CD4-positive, alpha-beta T cell treated with Interleukin-15 for 1 hour (primary cell): ENCODE measurements at regions not wholly inside any gene's neighbourhood (a gene's known extent, or its start where the extent isn't known, plus 50 kb on each side); places are given as distances from the start of the nearest gene placed in this dataset.
A peak's percentile ranks its signal among the peaks of the same experiment; 100 is the strongest.
"Not testable (repeated sequence)": the region's sequence is repeated elsewhere in the genome, so short reads cannot be mapped to it uniquely, and the experiment has no call there.

Experiments used
- DNase-seq: peaks from one replicate; pipeline ENCODE4 v3.0.0-alpha.2; 2020

DNA sequence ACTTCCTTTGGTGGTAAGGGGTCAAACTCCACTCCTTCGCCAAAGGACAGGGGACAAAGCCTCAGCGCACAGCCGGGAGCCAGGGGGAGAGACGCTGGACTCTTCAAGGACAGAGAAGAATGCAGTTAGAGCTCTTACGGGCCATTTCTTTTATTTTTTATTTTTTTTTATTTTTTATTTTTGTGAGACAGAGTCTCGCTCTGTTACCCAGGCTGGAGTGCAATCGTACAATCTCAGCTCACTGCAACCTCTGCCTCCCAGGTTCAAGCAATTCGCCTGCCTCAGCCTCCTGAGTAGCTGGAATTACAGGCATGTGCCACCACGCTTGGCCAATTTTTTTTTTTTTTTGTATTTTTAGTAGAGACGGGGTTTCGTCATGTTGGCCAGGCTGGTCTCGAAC is 93.2 kb upstream of the RPH3AL start, which contains the start of gene RFLNB:
Gene RFLNB (minus strand): TSS at position 101 of the 400 bp plus-strand sequence.
- not testable (repeated sequence) for DNase-seq

DNA sequence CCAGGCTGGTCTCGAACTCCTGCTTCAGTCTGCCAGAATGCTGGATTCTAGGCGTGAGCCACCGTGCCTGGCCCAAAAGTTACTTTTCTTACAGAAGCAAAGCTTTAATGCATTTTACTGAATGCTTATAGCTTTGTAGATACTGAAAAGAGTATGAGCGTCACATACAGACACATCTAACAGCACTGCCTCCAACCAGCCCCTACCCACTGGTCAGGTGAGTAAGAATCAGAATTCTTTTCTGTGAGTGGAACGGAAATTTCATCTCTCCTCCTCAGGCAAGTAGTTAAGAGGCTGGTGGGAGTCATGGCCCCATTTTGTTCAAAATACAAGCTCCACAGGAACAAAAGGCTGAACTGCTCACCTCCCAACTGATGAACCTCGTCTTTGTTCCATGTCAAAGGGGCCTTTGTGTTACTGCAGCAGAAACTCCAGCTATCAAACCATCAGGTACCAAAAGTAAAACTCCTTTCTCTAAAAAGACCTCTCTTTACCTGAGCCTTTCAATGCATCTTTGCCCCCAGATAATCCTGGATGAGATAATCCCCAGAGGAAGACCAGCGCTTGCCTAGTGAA is 92.4 kb upstream of the RPH3AL start:
- DNase-seq = no peak

DNA sequence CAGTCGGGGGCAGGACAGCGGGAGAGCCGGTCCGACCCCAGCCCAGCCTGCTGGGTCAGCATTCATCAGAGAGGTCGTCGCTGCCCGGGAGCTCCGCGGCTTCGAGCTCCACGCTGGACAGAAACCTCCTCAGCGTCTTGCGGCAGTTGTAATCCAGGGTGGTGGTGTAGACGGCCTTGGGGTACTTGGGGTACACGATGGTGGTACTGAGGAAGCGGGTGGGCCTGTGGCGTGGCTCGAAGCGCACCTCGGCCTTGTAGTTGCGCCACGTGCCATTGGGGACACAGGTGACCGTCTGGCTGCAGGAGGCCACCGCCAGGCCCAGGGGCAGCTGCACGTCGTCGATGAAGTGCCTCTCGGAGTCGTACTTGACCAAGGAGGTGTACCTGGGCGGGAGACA is 90.5 kb upstream of the RPH3AL start:
- DNase-seq = no peak

DNA sequence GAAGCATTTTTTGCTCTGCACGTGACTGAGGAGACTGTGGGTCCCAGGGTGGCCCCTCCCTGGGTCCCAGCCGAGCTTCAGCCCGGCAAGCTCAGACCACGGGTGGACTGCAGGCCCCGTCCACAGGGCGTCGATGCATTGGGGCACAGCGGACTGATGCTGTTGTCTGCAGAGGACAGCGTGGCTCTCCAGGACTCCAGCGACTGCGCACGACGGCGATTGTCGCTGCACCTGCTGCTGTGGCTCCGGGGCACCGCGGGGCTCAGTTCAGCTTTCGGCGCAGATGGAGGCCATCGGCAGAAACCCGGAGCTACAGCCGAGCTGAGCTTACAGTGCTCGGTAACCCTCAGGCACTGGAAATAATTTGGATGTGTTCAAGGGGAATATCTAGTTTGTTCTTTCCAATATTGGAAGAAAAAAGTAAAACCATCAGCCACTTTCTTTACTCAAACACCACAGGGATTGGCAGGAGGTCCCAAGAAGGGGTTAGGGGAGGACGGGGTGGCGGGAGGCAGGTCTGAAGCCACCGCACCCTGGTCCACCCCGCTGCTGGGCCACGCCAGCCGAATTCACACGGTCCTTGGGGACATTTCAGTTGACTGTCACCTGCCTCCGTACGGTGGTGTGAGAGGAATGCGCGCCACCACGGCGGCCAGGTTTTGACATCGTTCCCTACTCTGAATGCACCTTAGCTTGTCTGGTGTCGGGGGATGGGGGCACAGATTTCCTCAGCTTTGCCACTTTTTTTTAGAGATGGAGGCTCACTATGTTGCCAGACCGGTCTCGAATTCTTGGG is 88.7 kb upstream of the RPH3AL start:
- no peak for DNase-seq

DNA sequence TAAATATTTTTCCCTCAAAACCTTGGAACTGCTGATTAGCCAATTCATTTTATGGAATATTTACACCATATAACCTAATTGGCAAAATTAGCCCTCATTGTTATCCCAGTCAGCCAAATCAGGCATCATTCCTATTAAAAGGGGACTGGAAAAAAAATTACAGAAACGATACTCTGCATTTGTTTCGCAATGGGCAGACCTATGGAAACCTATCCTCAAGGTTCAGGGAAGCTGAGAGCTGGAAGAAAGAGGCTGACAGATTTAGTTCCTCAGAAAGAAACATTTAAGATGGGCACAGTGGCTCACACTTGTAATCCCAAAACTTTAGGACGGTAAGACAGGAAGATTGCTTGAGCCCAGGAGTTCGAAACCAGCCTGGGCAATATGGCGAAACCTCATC is 85.6 kb upstream of the RPH3AL start:
- no peak for DNase-seq

DNA sequence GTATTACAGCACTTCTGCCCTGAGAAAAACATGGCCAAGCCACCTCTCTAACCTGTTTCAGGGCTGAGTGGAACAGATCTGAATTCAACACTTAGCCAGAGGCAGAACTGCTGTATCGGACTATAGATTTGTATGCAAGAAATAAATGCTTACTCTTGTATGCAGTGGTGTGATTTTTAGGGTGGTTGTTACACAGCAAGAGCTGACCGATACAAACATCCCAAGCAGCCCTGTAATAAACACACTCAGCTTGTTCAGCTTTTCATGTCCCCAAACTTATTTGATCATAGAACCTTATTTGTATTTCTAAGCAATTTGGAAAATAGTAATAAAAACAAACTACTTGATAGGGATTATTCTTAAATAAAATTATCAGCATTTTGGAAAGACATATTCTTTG is 84.9 kb upstream of the RPH3AL start:
- DNase-seq = no peak

DNA sequence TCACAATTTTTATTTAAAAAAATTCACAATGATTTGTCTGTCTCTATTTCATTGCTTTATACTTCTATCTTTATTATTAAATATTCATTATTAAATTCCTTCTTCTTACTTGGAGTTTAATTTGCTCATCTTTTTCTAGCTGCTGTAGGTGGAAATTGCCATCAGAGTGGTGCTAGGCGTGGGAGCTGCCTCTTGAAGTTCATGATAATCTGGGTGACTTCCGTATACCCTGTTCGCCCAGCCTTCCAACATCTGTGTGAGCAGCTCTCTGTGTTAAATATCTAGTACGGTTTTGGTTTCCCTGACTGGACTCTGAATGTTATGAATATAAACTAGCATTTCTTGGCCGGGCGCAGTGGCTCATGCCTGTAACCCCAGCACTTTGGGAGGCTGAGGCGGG is 84.0 kb upstream of the RPH3AL start:
- no peak for DNase-seq

DNA sequence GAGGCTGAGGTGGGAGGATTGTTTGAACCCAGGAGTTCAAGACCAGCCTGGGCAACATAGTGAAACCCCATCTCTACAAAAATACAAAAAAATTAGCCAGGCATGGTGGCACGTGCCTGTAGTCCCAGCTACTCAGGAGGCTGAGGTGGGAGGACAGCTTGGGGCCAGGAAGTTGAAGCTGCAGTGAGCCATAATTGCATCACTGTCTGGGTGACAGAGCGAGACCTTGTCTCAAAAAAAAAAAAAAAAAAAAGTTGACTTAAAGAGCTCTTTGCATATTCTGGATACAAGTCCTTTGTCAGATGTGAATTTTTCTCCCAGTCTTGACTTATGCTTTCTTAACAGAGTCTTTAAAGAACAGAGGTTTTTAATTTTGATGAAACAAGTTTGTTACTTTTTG is 79.9 kb upstream of the RPH3AL start:
- not testable (repeated sequence) for DNase-seq

DNA sequence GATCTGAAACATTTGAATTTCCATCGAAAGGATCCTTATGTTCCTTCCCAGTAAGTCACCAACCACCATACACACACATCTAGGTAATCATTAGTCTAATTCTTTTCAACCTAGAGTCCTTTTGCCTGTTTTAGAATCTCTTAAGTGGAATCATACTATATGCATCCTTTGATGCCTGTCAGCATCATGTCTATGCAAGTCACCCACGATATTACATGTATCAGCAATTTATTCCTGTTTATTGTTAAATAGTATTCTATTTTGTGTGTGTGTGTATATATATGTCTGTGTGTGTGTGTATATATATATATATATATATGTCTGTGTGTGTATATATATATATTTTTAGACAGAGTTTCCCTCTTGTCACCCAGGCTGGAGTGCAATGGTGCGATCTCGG is 78.9 kb upstream of the RPH3AL start:
- DNase-seq = no peak

DNA sequence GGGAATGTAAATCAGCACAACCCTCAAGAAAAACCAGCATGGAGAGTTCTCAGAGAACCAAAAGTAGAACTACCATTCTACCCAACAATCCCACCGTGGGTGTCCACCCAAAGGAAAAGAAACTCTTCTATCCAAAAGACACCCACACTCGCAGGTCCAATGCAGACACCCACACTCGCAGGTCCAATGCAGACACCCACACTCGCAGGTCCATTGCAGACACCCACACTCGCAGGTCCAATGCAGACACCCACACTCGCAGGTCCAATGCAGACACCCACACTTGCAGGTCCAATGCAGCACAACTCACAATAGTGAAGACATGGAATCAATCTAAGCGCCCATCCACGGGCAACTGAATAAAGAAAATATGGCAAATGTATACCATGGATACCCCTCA is 77.0 kb upstream of the RPH3AL start:
- no peak for DNase-seq

DNA sequence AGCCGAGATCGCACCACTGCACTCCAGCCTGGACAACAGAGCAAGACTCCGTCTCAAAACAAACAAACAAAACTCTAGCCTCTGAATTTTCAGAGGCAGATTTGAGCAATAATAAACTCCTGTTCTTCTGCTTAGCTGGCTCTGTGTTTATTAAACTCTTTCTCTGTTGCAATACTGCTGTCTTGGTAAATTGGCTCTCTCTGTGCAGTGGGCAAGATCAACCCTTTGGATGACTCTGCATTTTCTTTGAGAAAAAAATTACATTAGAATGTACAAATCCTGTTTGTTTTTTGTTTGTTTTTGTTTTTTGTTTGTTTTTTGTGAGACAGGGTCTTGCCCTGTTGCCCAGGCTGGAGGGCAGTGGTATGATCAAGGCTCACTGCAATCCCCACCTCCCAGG is 75.8 kb upstream of the RPH3AL start:
- no peak for DNase-seq

DNA sequence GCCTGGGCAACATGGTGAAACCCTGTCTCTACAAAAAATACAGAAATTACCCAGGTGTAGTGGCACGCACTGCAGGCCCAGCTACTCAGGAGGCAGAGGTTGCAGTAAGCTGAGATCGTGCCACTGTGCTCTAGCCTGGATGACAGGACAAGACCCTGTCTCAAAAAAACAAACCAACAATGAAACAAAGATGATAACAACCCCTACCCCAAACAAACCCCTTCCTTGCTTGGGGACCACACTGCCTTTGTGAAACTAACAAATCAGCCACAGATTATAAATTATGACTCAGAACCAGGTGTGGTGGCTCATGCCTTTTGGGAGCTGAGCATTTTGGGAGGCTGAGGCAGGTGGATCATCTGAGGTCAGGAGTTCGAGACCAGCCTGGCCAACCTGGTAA is 75.3 kb upstream of the RPH3AL start:
- no peak for DNase-seq

DNA sequence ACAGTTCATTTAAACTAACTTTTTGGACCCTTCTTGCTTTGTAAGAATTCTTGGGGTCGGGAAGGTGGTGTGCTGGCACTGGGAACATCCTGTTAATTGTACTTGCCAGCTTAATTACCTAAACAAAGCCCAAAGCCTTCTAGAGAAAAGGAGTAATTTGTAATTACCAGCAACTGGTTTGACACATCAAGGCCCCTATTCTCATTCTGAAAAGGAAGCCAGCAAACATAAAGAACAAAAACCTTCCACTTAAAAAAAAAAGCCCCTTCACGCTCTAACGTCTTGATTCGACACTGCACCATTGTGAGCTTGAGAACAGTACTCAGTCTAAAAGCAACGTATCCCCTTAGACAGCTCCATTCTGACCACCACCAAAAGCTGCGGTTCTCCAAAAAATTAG is 74.7 kb upstream of the RPH3AL start:
- no peak for DNase-seq

DNA sequence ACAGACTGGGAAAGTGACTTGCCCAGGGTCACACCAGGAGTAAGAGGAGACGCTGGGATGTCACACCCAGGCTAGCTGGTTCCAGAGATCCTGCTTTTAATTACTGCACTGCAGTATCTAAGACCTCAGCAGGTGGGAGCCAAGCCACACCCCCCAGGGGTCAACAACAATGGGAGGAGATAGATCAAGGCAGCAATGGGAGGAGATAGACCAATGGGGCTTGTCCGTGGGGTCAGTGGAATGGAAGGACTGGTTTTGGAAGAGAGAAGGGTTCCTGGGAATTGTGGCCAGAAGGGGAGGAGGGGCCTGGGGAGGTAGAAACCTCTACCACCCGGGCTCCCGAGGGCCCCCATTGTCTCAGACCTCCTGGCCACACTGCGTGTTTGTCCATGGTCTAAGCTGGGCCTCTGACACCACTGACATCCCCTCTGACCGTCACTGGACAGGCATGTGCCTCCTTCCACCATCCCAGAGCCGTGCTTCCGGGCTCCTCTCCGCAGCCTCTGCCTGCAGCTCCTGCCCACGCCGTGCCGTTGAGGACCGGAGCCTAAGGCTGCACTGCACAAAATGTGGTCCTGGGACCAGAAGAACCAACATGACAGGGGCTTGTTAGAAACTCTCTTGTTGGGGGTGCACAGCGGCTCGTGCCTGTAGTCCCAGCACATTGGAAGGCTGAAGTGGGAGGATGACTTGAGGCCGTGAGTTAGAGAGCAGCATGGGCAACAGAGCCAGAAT is 69.8 kb upstream of the RPH3AL start:
- DNase-seq = no peak

DNA sequence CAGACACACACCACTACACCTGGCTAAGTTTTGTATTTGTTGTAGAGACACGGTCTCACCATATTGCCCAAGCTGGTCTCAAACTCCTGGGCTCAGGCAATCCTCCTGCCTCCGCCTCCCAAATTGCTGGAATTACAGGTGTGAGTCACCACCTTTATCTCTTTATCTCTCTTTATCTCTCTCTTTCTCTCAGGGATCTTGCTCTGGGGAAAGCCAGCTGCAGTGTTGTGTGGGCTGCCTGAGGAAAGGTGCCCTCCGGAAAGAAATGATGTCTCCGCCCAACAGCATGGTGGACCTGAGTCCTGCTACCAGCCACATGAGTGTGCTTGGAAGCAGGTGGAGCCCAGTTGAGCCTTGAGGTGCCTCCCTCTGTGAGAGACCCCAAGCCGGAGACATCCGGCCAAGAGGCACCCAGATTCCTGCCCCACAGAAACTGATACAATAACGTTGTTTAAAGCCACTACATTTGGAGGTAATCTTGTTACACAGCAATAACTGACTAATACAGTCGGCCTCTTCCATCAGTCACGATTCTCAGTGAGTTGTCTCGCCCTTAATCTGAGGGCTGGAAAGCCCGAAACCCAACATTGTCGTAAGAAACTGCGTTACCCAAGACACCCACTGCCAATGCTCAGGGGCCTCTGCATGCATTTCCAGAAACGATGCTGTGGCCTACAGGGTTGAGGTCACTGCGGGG is 68.0 kb upstream of the RPH3AL start:
- no peak for DNase-seq

DNA sequence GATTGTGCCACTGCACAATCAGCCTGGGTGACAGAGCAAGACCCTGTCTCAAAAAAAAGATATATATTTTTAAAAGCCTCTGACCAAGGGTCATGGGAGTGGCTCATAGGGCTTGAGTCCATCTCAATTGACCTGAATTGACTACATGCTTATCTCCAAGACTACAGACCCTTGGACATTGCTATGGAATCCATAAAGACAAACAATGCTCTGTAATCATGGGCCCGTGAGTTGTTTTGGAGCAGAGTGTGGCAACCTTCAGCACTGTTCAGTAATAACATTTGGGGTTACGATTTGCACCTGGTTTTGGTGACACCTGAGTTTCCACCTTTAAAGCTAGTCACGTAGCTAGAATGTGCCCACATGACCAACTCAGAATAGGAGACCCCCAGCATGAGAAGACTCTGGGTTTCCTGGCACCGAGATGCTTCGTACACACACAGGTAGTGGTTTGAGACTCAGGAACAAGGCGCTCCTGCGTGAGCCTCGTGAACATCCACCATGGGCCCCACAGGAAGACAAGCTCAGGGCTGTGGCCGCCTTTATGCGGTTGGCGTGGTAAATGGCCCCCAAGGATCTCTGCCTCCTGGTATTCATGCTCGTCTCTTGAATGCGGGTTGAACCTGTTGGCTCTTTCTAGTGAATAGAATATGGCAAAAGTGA is 66.6 kb upstream of the RPH3AL start:
- peak; percentile 40 for DNase-seq

DNA sequence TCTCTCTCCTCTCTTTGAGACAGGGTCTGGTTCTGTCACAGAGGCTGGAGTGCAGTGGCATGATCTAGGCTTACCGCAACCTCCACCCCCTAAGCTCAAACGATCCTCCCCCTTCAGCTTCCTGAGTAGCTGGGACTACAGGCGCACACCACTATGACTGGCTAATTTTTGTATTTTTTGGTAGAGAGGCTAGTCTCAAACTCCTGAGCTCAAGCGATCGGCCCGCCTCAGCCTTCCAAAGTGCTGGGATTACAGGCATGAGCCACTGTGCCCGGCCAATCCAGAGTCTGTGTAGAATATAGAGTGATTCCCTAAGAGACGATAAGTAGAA is 65.8 kb upstream of the RPH3AL start:
- peak; percentile 57 for DNase-seq

DNA sequence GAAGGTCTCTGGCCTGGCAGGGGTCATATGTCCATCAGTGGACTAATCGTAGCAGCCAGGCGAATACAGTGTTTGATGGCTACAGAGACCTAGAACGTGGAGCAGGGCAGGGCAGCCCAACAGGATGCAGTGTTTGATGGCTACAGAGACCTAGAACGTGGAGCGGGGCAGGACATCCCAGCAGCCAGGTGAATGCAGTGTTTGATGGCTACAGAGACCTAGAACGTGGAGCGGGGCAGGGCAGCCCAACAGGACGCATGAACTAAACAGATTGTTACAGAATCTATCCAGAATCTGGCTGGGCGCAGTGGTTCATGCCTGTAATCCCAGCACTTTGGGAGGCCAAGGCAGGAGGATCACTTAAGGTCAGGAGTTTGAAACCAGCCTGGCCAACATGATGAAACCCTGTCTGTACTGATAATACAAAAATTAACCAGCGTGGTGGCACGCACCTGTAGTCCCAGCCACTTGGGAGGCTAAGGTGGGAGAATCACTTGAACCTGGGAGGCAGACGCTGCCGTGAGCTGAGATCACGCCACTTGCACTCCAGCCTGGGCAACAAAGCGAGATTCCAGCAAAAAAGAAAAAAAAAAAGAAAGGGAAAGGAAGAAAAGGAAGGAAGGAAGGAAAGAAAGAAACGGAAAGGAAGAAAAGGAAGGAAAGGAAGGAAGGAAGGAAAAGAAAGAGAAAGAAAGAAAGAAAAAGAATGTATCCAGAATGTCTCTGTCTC is 65.2 kb upstream of the RPH3AL start:
- DNase-seq = no peak

DNA sequence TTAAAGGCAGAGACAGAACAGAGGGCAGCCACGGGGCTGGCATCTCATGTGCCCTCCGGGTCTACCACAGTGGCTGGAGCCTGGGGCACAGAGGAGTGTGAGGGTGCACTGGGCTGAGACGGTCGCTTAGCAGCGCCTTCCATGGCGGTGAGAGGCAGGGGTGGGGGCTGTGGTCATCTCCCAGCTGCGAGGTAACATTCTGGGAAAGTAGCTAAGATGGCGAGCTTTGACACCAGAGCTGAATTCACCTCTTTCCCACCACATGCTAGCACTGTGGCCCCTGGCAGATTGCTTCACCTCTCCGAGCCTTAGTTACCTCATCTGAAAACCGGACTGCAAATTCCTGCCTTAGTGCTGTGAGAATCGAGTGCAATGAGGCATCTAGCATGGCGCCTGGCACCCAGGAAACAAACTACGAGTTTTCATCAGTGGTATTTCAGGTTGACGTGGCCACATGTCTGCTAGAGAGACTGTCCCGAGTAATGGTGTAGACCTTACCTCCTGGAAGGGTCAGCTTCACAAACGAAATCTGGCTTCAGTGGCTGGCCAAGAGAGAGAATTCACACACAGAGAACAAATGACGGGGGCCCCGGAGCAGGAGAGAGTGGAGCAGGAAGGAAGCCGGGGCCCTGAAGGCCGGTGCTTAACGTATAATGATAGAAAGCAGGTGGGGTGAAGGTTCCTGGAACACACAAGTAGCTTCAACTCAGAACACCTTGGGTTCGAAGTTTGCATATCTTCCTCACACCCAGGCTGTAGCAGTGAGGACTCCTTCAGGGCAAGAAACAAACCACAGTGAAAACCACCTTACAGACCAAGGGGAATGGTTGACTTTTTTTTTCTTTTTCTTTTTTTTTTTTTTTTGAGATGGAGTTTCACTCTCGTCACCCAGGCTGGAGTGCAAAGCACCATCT is 63.9 kb upstream of the RPH3AL start:
- peak; percentile 67 for DNase-seq

DNA sequence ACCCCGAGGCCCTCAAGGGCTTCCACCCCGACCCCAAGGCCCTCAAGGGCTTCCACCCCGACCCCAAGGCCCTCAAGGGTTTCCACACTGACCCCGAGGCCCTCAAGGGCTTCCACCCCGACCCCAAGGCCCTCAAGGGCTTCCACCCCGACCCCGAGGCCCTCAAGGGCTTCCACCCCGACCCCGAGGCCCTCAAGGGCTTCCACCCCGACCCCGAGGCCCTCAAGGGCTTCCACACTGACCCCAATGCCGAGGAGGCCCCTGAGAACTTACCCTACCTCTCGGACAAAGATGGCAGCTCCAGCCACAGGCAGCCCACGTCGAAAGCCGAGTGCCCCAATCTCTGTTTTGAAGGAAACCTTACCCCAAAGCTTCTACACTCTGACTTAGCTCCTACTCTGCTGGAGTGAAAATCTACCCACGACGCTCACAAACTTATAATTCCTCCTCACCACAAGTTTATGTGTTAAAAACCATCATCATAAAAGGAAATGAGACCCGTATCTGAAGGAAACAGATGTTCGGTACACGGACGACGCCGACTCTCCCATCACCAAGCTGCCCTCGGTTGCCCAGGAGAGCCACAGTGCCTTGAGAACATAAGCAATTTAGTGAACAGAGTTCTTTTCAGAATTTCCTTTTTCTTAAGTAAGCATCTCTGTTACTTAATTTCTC is 61.2 kb upstream of the RPH3AL start:
- no peak for DNase-seq

DNA sequence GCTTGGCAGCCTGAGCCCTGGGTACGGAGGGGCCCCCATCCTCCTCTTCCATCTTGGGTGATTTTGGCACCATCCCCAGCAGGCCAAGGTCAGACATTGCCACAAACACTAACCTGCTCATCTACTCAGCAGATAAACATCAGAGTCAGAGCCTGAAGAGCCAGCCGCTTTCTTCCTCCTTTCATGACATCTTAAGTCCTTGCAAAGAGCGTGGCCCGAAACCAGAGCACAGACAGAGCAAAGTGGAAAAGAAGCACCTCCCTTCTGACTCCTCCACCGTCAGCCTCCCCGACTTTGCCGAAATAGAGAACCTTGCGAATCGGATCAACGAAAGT is 60.4 kb upstream of the RPH3AL start:
- DNase-seq = peak; percentile 27
